H9 (cell line): ENCODE measurements at regions not wholly inside any gene's neighbourhood (a gene's known extent, or its start where the extent isn't known, plus 50 kb on each side); places are given as distances from the start of the nearest gene placed in this dataset.
A peak's percentile ranks its signal among the peaks of the same experiment; 100 is the strongest.

Source experiments
- DNase-seq: peaks from one replicate; pipeline ENCODE4 v3.0.0-alpha.2; 2017
- H2AFZ ChIP-seq: one replicate; pipeline ENCODE4 v1.6.1; 2013; ENCODE audit warnings: mild to moderate bottlenecking, low read length, control low read depth, moderate library complexity
- H2AK5ac ChIP-seq: 2 replicates; pipeline ENCODE4 v1.6.1; 2013; ENCODE audit warnings: low read length, control low read depth, mixed read lengths; ENCODE audit not compliant: insufficient read length
- H2BK120ac ChIP-seq: one replicate; pipeline ENCODE4 v1.6.1; 2013; ENCODE audit warnings: low read depth, mild to moderate bottlenecking, low read length, control low read depth, inconsistent platforms; ENCODE audit not compliant: poor library complexity, severe bottlenecking
- H2BK12ac ChIP-seq: 2 replicates; pipeline ENCODE4 v1.6.1; 2013; ENCODE audit warnings: low read length, control low read depth, mixed read lengths, low read depth; ENCODE audit not compliant: insufficient read length
- H2BK15ac ChIP-seq: 2 replicates; pipeline ENCODE4 v1.6.1; 2013; ENCODE audit warnings: low read depth, low read length, control low read depth
- H2BK20ac ChIP-seq: one replicate; pipeline ENCODE4 v1.6.1; 2013; ENCODE audit warnings: low read depth, mild to moderate bottlenecking, low read length, control low read depth, inconsistent platforms; ENCODE audit not compliant: poor library complexity, severe bottlenecking
- H2BK5ac ChIP-seq: 2 replicates; pipeline ENCODE4 v1.6.1; 2013; ENCODE audit warnings: low read length, control low read depth, mixed read lengths; ENCODE audit not compliant: insufficient read length
- H3K14ac ChIP-seq: 2 replicates; pipeline ENCODE4 v1.6.1; 2013; ENCODE audit warnings: low read length, control low read depth; ENCODE audit not compliant: insufficient read depth
- H3K18ac ChIP-seq: 2 replicates; pipeline ENCODE4 v1.6.1; 2013; ENCODE audit warnings: low read depth, mild to moderate bottlenecking, mixed read lengths, low read length, control low read depth; ENCODE audit not compliant: insufficient read length
- H3K23ac ChIP-seq: 2 replicates; pipeline ENCODE4 v1.6.1; 2013; ENCODE audit warnings: low read length, control low read depth, mixed read lengths, low read depth; ENCODE audit not compliant: insufficient read length
- H3K23me2 ChIP-seq: 2 replicates; pipeline ENCODE4 v1.6.1; 2013; ENCODE audit warnings: low read depth, mild to moderate bottlenecking, mixed read lengths, low read length, control low read depth; ENCODE audit not compliant: insufficient read length, poor library complexity, severe bottlenecking
- H3K27ac ChIP-seq: 2 replicates; pipeline ENCODE4 v1.5.1; 2013; ENCODE audit warnings: low read length, control low read depth, mixed read lengths, low read depth; ENCODE audit not compliant: insufficient read length
- H3K27me3 ChIP-seq: 2 replicates; pipeline ENCODE4 v1.6.1; 2013; ENCODE audit warnings: low read length, control low read depth, inconsistent platforms; ENCODE audit not compliant: insufficient read depth
- H3K4ac ChIP-seq: 2 replicates; pipeline ENCODE4 v1.6.1; 2013; ENCODE audit warnings: low read depth, mild to moderate bottlenecking, control low read depth, inconsistent platforms, low read length, moderate library complexity
- H3K4me1 ChIP-seq: 2 replicates; pipeline ENCODE4 v1.6.1; 2013; ENCODE audit warnings: low read length, control low read depth, inconsistent platforms; ENCODE audit not compliant: insufficient read depth
- H3K4me2 ChIP-seq: 2 replicates; pipeline ENCODE4 v1.6.1; 2013; ENCODE audit warnings: low read length, control low read depth, mixed read lengths; ENCODE audit not compliant: insufficient read length, insufficient read depth
- H3K56ac ChIP-seq: 2 replicates; pipeline ENCODE4 v1.6.1; 2013; ENCODE audit warnings: low read depth, mild to moderate bottlenecking, mixed read lengths, low read length, control low read depth; ENCODE audit not compliant: insufficient read length
- H3K79me1 ChIP-seq: 2 replicates; pipeline ENCODE4 v1.6.1; 2013; ENCODE audit warnings: low read depth, mild to moderate bottlenecking, moderate library complexity, low read length, control low read depth, inconsistent platforms; ENCODE audit not compliant: insufficient read depth, poor library complexity, severe bottlenecking
- H3K79me2 ChIP-seq: 2 replicates; pipeline ENCODE4 v1.6.1; 2013; ENCODE audit warnings: low read length, control low read depth, inconsistent platforms; ENCODE audit not compliant: insufficient read depth
- H3K9ac ChIP-seq: 2 replicates; pipeline ENCODE4 v1.6.1; 2013; ENCODE audit warnings: low read length, control low read depth, mixed read lengths; ENCODE audit not compliant: insufficient read length; ENCODE audit errors: extremely low read depth
- H3K9me3 ChIP-seq: one replicate; pipeline ENCODE4 v1.6.1; 2013; ENCODE audit warnings: low read depth, low read length, inconsistent platforms; ENCODE audit not compliant: control insufficient read depth
- H3T11ph ChIP-seq: one replicate; pipeline ENCODE4 v1.6.1; 2013; ENCODE audit warnings: mild to moderate bottlenecking, low read length, control low read depth, inconsistent platforms
- H4K20me1 ChIP-seq: one replicate; pipeline ENCODE4 v1.6.1; 2013; ENCODE audit not compliant: control insufficient read depth, insufficient read length, insufficient read depth
- H4K5ac ChIP-seq: 2 replicates; pipeline ENCODE4 v1.6.1; 2013; ENCODE audit warnings: low read depth, mild to moderate bottlenecking, mixed read lengths, low read length, control low read depth; ENCODE audit not compliant: insufficient read length
- H4K8ac ChIP-seq: replicated peaks from 2 replicates; pipeline ENCODE4 v1.6.1; 2013; ENCODE audit warnings: low read length, control low read depth, mixed read lengths, low read depth; ENCODE audit not compliant: insufficient read length
- H4K91ac ChIP-seq: 2 replicates; pipeline ENCODE4 v1.6.1; 2013; ENCODE audit warnings: low read depth, mild to moderate bottlenecking, moderate library complexity, mixed read lengths, low read length, control low read depth; ENCODE audit not compliant: insufficient read length
- H3K27ac Mint-ChIP-seq, 3 experiments: 2 replicates in 2 of 3; 3 replicates in 1 of 3; pipeline ENCODE4 v1.8.0; 2020 to 2021; ENCODE audit warnings: mixed read lengths in 3 of 3, mild to moderate bottlenecking in 1 of 3, moderate library complexity in 1 of 3
- H3K27me3 Mint-ChIP-seq: 2 replicates; pipeline ENCODE4 v1.8.0; 2021; ENCODE audit warnings: low read depth, mild to moderate bottlenecking, moderate library complexity, mixed read lengths
- H3K36me3 Mint-ChIP-seq, 3 experiments: 2 replicates in 2 of 3; 3 replicates in 1 of 3; pipeline ENCODE4 v1.8.0; 2020 to 2021; ENCODE audit warnings: low read depth in 3 of 3, mixed read lengths in 3 of 3; ENCODE audit not compliant: insufficient read depth in 1 of 3
- H3K4me1 Mint-ChIP-seq, 2 experiments: 2 replicates each; pipeline ENCODE4 v1.8.0; 2020; ENCODE audit warnings: mixed read lengths in 2 of 2
- H3K4me3 Mint-ChIP-seq, 2 experiments: 2 replicates in 1 of 2; 3 replicates in 1 of 2; pipeline ENCODE4 v1.8.0; 2020 to 2021; ENCODE audit warnings: mild to moderate bottlenecking in 2 of 2, mixed read lengths in 2 of 2, moderate library complexity in 1 of 2
- H3K9me3 Mint-ChIP-seq, 2 experiments: 2 replicates in 1 of 2; 3 replicates in 1 of 2; pipeline ENCODE4 v1.8.0; 2020; ENCODE audit warnings: mild to moderate bottlenecking in 2 of 2, mixed read lengths in 2 of 2, moderate library complexity in 1 of 2
- WGBS: extraction: QIAGEN DNeasy Blood & Tissue Kit; methylation state at CpG from one replicate; pipeline ENCODE4 v1.1.7; 2013; ENCODE audit warnings: missing lambda C conversion rate, low lambda C conversion rate, mixed read lengths; ENCODE audit not compliant: insufficient read length; ENCODE audit errors: extremely low coverage; 5-methylcytosine and 5-hydroxymethylcytosine counted together
- TF ChIP-seq, protein P1 (sequence below): fragments of 200-600 bp; sonication (generic); conservative IDR thresholded peaks from 3 replicates; pipeline ENCODE4 v1.8.0; 2021; ENCODE audit warnings: antibody characterized with exemption, mild to moderate bottlenecking

DNA sequence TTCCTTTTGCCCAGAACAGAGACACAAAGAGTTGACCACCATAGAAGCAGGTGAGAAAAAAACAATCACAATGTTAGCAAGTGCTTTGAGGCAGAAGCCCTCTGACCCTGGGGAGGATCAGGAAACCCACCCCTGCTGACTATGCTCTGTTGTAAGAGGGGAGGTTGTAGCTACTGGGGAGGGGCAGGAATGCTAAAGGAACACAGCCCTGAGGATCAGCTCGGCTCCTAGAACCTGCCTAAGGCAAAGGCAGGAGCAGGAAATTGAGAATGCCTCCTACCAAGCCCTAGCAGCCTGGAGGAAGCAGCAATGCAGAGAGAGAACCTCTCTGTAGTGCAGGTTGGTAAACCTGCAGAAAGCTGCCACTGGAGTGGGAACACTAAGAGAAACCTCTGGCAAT, 624.0 kb upstream of the KLF12 start:
- H3K4me1 Mint-ChIP-seq = peaks cover 9 to 16% of the 10 kb centered on the region in 2 experiments
- no peak overlapping the region for H3K56ac ChIP-seq
- no peak overlapping the region for H3K14ac ChIP-seq
- TF ChIP-seq, protein P1, sequence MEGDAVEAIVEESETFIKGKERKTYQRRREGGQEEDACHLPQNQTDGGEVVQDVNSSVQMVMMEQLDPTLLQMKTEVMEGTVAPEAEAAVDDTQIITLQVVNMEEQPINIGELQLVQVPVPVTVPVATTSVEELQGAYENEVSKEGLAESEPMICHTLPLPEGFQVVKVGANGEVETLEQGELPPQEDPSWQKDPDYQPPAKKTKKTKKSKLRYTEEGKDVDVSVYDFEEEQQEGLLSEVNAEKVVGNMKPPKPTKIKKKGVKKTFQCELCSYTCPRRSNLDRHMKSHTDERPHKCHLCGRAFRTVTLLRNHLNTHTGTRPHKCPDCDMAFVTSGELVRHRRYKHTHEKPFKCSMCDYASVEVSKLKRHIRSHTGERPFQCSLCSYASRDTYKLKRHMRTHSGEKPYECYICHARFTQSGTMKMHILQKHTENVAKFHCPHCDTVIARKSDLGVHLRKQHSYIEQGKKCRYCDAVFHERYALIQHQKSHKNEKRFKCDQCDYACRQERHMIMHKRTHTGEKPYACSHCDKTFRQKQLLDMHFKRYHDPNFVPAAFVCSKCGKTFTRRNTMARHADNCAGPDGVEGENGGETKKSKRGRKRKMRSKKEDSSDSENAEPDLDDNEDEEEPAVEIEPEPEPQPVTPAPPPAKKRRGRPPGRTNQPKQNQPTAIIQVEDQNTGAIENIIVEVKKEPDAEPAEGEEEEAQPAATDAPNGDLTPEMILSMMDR = no peak
- H2BK120ac ChIP-seq = no peak overlapping the region
- H2BK12ac ChIP-seq = no peak overlapping the region
- no peak overlapping the region for H3K4me2 ChIP-seq
- no peak overlapping the region for H3K27ac ChIP-seq
- H3K27me3 Mint-ChIP-seq = no peaks in the 10 kb centered on the region
- no peak overlapping the region for H3K23ac ChIP-seq
- H3K79me1 ChIP-seq = no peaks in the 10 kb centered on the region
- H3K9me3 Mint-ChIP-seq = no peaks in the 10 kb centered on the region
- no peak overlapping the region for H2BK15ac ChIP-seq
- WGBS = no CpG with 5 or more reads among the region's 1 CpG
- H3K9ac ChIP-seq = no peak overlapping the region
- no peak overlapping the region for H3K4ac ChIP-seq
- H2AFZ ChIP-seq = no peak overlapping the region
- H4K8ac ChIP-seq = no peak overlapping the region
- H3K18ac ChIP-seq = no peak overlapping the region
- H4K5ac ChIP-seq = no peak overlapping the region
- H3K9me3 ChIP-seq = no peaks in the 10 kb centered on the region
- no peak overlapping the region for H2BK5ac ChIP-seq
- DNase-seq = peak; percentile 42
- H2AK5ac ChIP-seq = no peak overlapping the region
- H3K27ac Mint-ChIP-seq = peak overlapping the region in 2 of 3 experiments; percentile 27 to 59; a peak in 2 of 7 replicates
- H3K4me1 ChIP-seq = no peaks in the 10 kb centered on the region
- H4K20me1 ChIP-seq = no peaks in the 10 kb centered on the region
- H4K91ac ChIP-seq = no peak overlapping the region
- no peaks in the 10 kb centered on the region for H3K27me3 ChIP-seq
- no peaks in the 10 kb centered on the region for H3K23me2 ChIP-seq
- no peaks in the 10 kb centered on the region for H3K79me2 ChIP-seq
- peaks cover 0 to 5% (median 0%) of the 10 kb centered on the region in 3 experiments; a peak in 2 of 7 replicates for H3K36me3 Mint-ChIP-seq
- no peak overlapping the region for H3T11ph ChIP-seq
- H3K4me3 Mint-ChIP-seq = no peak overlapping the region
- no peak overlapping the region for H2BK20ac ChIP-seq
